Suppressor macrophage treated with lipopolysaccharide for 1 hour (primary cell): ENCODE measurements at regions not wholly inside any gene's neighbourhood (a gene's known extent, or its start where the extent isn't known, plus 50 kb on each side); places are given as distances from the start of the nearest gene placed in this dataset.

Experiments
- DNase-seq, 3 donors: peaks; one replicate each; pipeline ENCODE4 v3.0.0-alpha.2; 2020 to 2022

DNA sequence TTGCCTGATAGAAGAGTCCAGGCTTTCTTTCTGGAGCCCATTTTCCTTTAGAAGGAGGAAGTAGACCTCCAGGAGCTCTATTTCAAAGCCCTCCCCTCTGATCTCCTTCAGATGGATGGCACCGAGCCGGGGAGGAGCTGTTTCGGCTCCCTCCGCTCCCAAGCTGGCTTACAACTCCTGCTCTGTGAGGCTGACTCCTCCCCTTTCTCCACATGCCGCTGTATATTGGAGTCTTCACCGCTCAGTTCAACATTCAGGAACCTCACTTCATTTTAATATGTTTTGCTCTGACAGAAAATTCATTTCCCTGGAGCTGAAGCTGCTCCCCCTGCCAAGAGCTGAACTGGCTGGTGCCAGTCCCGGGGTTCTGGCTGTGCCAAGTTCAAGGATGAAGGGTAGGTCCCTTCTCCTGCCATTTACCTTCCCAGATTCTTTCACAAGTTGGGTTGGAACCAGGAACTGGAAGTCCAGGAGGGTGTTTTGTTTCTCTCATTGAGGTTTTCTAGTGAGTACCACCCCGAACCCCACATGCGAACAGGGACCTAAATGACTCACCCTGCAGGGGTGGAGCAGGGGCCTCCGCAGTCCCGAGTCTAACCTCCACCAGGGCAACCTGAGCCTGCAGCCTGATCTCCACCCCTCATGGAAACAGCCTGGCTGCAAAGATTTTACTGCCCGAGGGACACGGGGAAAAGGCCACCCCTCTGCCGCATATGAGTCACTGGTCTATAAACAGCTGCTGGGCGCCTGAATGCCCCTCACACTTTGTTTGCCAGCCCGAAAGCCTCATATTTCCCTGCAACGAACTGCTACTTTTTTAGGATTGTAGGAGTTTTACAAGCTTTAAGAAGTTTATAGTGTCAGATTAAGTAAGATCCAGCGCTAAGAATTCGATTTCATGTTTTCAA, 68.6 kb upstream of the FOXA2 start:
- DNase-seq, result no peak

DNA sequence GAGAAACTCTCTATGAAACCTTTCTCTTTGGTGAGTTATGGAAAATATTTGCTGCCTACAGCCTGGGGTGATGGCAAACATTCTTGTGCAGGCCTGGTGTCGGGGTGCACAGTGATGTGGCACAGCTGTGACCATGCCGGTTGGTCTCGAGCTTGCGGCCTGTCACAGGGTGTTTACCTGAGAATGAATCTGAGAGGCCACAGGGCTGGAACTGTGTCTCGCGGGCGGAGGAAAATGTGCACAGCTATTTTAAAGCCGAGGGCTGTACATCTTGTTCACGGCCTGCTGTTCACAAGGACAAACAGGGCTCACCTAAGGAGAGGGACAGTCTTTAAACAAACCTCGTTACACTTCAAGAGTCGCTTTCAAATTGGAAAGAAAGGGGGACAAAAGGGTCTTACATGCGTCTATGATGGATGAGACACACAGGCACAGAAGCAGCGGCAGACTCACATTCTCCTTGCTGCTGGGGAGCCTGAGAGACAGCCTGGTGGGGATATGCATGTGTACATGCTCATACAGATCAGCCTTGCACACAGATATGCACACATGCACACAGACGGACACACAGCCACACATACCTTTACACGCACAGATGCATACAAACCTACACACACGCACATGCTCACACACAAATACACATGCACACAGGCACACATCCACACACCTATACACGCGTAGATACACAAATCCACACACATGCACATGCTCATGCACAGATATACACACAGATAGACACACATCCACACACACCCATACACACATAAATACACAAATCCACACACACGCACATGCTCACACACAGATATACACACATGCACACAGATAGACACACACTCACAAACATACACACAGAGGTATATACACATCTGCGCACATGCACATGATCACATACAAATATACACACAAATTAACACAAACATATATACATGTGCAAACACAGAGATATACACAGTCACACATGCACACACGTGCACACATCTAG, 69.6 kb upstream of the FOXA2 start:
- DNase-seq, result no peak

GRCh38 chr20:22663528-22664025, 79.2 kb upstream of the FOXA2 start:
- DNase-seq, result no peak

GRCh38 chr20:22667198-22667597, 82.8 kb upstream of the FOXA2 start:
- DNase-seq, result no peak

GRCh38 chr20:22672191-22672590, 87.8 kb upstream of the FOXA2 start:
- no peak for DNase-seq

DNA sequence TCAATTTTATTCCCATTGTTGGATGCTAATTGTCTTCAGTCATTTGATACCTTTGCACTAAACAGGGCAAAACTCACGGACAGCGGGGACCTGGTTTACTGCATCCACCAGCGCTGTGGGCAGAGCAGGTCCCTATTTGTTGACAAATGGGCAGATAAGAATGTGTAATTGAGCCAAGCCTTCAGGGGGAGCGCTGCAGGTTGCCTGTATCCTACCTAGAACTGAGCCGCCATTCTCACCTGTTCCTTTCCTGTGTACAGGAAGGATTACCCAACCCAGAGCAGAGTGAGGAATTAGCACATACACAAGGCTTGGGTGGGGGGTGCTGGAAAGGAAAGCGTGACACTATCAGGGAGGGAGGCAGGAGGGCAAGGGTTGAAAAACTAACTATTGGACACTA, 89.1 kb upstream of the FOXA2 start:
- DNase-seq, result no peak

- DNase-seq, result no peak
Observed at GRCh38 chr20:22675341-22675740, 91.0 kb upstream of the FOXA2 start.

DNA sequence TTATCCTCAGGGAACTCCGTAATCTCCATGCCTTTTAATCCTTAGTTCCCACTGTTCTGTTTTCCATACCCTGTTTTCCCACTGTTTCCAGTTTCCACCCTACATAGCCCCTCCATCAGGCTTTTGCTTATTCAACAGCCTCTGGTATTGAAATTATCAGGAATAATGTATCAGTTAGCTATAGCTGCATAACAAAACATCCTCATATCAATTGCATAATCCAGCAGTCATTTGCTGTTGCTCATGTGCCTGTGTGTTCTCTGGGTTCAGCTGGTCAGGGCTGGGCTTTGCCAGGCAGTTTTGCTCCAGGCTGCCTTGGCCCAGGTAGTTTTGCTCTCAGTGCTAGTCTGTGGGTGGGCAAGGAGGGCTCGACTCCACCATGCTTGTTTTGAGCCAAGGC, 94.3 kb upstream of the FOXA2 start:
- no peak for DNase-seq

GRCh38 chr20:22679197-22679596, 94.8 kb upstream of the FOXA2 start:
- no peak for DNase-seq

DNA sequence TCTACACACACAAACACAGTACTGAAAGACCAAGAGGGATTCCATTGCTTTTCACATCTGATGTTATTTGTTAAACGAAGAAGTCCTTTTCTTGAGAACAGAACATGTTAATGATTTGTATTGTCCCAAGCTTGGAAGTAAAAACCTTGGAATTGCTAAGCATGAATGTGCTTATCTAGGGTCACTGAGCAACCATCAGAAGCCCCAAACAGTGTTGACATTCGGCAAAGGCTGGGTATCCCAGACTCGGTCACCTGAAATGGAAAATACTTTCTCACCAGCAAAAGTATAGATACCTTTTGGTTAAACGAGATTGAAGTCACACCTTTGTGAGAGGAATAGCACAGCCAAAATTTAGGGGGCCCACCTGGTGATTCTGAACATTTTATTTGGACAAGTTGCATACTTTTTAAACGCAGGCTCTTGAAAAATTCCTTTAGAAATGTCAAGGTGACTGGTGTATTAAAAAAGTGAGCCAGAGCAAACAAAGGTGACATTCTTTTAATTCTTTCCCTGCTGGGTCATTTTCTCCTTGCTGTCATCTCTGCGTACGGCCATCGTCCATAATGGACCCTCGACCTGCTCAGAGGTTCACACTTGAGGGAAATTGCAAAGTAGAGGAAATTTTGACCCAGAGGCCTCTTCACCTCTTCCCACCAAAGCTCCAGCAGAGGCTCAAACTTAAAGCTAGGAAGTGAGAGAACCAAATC, 95.8 kb upstream of the FOXA2 start:
- no peak for DNase-seq

DNA sequence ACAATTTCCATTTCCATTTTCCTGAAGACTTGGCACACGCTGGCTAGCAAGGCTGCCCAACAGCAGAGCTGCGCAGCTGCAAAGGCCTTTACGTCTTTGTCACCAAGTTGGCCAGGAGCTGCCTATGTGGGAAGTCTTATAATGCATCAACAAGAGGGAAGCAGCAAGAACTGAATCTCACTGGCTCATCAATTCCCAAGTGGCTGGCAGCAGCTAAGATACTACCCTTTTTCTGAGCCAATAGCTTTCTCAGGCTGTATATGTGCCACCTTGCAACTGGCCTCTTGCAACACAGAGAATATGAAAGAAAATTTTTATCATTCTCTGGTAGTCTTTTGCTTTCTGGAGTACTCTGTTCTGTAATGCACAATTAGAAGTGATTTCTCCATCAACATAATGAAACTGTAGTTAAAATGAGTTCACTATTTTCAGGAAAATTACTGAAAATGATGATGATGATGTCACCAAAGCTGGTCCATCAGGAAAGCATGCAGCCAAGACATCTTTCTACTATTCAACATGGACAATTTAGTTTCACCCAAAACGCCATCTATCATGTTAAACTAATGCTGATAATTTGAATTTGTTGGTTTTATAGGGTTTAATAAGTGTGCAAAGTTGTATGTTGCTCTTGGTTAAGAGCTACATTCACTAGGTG, 97.3 kb upstream of the FOXA2 start:
- no peak for DNase-seq

DNA sequence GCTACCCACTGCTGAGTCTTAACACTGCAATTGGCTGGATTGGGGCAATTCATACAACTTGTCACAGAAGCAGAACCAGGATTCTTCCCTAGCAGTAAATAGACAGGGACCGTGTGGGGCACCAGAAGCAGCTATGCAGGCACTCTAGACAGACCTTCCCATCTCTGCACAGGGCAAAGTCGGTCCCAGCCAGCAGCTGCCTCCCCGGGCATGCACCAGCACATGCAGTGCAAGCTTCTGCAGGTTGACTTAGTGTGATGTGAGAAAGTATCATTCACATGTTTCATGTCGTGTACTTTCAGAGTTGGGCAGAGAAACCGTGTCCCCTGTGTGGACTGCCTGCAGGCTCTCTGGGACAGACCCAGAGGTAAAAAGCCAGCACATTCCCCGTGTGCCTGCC, 98.0 kb upstream of the FOXA2 start:
- DNase-seq, result no peak

- DNase-seq, result peak; percentile 75 to 85 (median 76)
Observed at GRCh38 chr20:22684072-22684762, 99.8 kb upstream of the FOXA2 start.

- DNase-seq, result no peak
Observed at GRCh38 chr20:22684763-22685443, 100.5 kb upstream of the FOXA2 start.

GRCh38 chr20:22686097-22686496, 101.7 kb upstream of the FOXA2 start:
- DNase-seq, result peak; percentile 46 to 63 (median 53)

- DNase-seq, result peak; percentile 30 to 41 (median 37)
Observed at GRCh38 chr20:22687676-22688349, 103.4 kb upstream of the FOXA2 start.

DNA sequence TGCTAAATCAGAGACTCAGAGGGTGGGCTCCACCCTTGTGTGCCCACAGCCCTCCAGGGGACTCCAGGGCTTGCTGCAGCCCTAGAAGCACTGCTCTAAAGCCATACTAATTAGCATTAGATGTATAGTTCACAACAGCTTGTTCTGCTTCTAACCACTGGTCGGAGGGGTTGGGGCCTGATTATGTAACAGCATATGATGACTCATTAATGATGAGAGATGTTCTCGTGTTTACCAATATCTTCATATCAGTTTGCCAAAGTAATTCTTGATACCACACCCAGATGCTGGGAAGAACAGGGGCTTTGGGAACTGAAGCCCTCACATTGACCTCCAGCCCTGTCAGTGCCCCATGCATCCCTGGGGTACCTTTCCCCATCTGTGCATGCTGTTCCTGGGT, 104.1 kb upstream of the FOXA2 start:
- peak; percentile 52 to 68 (median 59) for DNase-seq

GRCh38 chr20:22689266-22689665, 104.9 kb upstream of the FOXA2 start:
- DNase-seq, result no peak

GRCh38 chr20:22690000-22690399, 105.6 kb upstream of the FOXA2 start:
- DNase-seq, result no peak

DNA sequence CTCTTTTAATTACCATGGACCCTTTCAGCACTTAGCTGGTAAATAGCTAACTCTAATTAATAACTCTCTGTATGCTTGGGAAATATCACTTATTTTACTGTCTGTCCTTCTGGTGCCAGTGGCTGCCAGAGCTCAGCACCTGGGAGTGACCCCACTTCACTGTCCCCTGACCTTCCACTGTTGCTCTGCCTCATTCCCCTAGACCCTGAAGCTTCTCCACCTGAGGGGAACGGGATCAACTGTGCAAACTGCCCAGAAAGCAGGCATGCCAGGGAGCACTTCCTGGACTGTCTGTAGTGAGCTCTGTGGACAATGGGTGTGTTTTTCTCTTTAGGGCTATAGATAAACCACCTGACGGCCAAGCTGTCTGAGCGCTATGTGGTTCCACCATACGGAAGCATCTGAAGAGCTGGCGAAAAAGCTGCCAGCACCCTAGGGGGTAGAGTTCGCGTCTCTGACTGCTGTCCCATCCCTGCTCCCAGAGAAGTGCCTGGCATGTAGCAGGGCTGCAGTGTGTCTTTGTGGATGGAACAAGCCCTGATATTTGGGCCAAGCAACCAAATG, 106.3 kb upstream of the FOXA2 start:
- no peak for DNase-seq
